ENCODE measurements at regions not wholly inside any gene's neighbourhood (a gene's known extent, or its start where the extent isn't known, plus 50 kb on each side); places are given as distances from the start of the nearest gene placed in this dataset.
A peak's percentile ranks its signal among the peaks of the same experiment; 100 is the strongest.

- DNase-seq: no peak
These were observed 226.6 kb downstream of the PRDM2 start for GRCh38 chr1:13926556-13926955.

GRCh38 chr1:13927736-13928135, 227.7 kb downstream of the PRDM2 start:
- DNase-seq: no peak

DNA sequence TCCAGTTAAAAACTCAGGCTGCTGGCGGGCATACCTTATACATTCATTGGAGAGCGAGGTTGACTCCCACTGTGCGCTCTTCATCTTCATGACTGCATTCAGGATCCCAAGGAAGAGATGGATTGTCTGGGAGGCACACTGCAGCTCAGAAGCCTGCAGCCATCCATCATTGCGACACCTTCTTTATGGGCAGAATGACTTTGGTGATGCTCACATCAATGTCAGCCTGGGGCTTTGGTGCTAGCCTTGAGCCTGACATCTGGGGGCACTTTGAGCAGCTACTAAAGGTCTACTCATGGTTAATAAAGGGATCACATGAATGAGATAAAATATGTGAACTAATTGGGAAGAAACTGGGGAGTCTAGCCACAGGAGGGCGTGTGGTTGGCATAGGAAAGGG, 229.3 kb downstream of the PRDM2 start:
- no peak for DNase-seq

DNA sequence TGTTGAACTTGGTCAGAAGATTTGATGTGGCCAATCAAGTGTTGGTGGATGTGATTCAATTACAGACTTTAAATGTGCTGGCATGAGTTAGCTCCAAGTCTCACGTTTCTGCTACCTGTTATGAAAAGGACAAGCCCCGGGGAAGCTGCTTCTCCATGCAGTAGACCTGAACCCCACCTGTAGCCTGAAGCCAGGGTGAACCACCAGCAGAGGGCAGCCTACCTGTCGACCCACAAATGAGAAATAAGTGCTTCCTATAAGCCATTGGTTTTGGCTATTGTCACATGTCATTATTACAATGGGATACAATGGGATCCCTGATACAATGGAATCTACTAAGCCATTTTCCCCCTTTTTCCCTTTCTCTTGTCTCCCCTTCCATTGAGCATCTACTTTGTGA, 230.2 kb downstream of the PRDM2 start:
- DNase-seq: no peak

- DNase-seq: no peak
These were observed 231.2 kb downstream of the PRDM2 start for GRCh38 chr1:13931226-13931625.

- peak; percentile 30 for DNase-seq
These were observed 235.3 kb downstream of the PRDM2 start for GRCh38 chr1:13935336-13935735.

- DNase-seq: no peak
These were observed 241.3 kb downstream of the PRDM2 start for GRCh38 chr1:13941315-13941714.

- DNase-seq: no peak
These were observed 243.1 kb downstream of the PRDM2 start for GRCh38 chr1:13943055-13943454.

DNA sequence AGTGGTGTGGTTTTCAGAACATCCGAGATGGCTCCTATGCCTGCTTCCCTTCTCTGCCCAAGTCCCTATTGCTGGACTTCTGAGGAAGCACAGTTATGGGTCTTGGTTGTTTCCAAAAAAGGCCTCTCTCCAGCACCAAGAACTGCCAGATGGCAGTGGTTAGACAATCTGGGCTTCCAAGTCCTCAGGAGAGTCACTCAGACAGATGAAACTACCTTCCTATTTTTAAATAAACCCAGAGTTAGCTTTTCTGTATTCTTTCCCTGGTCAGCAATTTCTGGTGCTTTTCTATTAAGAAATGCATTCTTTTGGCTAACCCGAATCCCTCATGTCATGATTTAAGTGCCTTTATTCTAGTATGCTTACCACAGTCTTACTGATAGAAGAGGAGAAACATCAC, 245.9 kb downstream of the PRDM2 start:
- DNase-seq: no peak

DNA sequence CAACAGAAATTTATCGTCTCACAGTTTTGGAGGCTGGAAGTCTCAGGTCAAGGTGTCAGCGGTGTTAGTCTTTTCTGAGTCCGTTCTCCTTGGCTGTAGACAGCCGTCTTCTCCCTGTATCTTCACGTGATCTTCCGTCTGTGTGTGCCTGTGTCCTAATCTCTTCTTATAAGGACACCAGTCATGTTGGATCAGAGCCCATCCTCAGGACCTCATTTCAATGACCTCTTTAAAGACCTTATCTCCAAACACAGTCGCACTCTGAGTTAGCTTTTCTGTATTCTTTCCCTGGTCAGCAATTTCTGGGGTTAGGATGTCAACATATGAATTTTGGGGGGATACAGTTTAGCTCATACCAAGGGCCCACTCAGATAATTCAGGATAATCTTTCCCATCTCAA, 247.7 kb downstream of the PRDM2 start:
- no peak for DNase-seq

- no peak for DNase-seq
These were observed 248.4 kb downstream of the PRDM2 start for GRCh38 chr1:13948396-13948795.

DNA sequence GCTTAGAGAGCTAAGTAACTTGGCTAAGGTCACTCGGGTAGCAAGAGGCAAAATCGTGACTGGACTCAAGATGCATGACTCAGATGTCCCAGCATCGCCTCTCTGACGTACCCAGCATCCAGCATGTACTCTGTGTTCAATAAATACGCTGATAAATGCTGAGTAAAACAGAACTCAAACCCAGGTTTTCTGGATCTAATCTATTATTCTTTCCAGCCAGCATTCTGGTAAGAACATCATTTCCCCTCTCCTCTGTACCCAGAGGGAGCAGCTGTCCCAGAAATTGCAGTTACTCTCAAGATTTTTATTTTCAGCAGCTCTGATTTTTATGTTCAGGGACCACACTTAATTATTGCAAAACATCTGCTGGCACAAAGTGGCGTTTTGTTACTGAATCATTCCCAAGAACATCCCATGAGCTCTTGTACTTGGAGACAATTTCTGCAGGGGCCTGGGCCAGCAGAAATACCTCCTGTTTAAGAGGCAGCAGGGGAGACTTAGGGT, 249.0 kb downstream of the PRDM2 start:
- no peak for DNase-seq

DNA sequence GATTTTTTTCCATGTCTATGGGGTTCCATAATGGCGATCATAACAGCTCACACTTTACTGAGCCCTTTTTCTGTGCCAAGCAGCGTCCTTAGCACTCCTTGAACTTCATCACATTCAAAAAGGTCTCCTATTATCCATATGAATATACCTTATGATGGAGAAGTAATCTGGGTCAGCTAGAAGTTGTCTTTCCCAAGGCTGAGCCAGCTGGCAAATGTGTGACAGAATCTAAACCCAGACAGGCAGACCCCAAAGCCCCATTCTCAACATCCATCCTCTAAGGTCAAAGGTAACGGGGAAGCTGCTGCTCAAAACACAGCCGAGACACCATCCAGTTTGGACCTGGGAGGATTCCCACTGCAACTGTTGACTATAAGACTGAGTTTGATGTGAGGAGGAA, 249.6 kb downstream of the PRDM2 start:
- DNase-seq: no peak

GRCh38 chr1:13950637-13951036, 250.6 kb downstream of the PRDM2 start:
- no peak for DNase-seq

DNA sequence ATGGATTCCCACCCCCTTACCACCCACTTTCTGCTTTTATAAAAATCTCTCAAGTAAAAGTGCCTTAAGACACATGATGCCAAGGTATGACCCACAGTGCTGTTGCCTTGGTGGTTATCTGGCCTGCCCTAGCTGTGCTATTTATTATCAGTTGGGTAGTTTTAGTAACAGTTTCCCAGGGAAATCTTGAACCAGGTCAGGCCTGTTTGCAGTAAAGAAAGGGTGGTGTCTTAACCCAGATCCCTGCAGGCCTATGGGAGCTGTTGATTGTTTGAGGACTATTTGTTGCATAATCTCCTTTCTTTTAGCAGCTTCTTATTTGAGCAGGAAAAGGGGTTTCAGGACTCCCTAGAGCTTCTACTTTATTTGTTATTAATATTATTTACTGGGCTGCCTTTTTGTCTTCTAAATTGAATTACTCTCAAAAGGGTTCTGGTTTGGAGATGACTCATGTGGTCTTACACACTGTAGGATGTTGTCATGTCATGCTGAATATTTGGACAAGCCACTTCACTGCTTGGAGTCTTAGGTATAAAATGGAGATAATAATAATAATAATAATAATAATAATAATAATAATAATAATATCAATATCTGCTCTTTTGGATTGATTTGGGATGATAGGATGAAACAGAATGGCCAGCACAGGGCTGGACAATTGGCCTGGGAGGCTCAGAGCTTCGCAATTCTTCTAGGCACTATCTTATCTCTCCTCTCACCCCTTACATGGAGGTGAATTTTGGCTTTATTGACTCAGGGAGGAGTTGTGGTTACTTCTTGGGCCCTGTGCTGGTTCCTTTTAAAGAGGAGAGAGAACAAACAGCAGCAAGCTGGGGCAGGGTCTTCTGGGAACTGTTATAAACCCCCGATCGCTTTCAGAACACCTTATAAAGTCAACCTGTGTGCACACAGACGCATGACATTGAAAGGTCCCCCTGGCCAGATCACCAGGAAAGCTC, 252.1 kb downstream of the PRDM2 start:
- no peak for DNase-seq

- no peak for DNase-seq
These were observed 253.0 kb downstream of the PRDM2 start for GRCh38 chr1:13952985-13953384.

- DNase-seq: no peak
These were observed 256.4 kb downstream of the PRDM2 start for GRCh38 chr1:13956393-13956792.

GRCh38 chr1:13960375-13960987, 260.5 kb downstream of the PRDM2 start:
- DNase-seq: peak; percentile 56

- DNase-seq: no peak
These were observed 264.8 kb downstream of the PRDM2 start for GRCh38 chr1:13964768-13965167.

GRCh38 chr1:13965770-13966398, 265.9 kb downstream of the PRDM2 start:
- DNase-seq: peak; percentile 48

DNA sequence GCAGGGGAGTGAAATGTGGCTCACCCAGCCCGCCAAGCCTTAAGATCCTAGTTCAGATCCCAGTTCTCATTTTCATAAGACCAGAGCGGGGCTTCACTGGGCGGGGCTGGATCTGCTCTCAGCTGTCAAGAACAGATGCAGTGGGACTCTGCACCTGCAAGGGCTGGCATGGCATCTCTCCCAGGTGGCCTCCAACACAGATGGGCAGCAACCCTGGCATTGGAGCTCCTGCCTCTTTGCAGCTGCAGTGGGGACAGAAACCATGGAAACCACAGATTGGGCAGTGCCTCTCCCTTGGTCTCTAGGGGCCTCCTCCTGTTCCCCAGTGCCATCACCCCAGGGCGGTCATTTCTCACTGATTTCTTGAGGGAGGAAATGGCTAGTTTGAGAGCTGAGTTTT, 267.7 kb downstream of the PRDM2 start:
- no peak for DNase-seq

GRCh38 chr1:13968361-13968760, 268.4 kb downstream of the PRDM2 start:
- DNase-seq: no peak

- DNase-seq: no peak
These were observed 270.8 kb downstream of the PRDM2 start for GRCh38 chr1:13970631-13971247.

Measured in COR-L47 (cell line).